ENCODE measurements at regions not wholly inside any gene's neighbourhood (a gene's known extent, or its start where the extent isn't known, plus 50 kb on each side); places are given as distances from the start of the nearest gene placed in this dataset.

GRCh38 chr4:104017213-104017612, 297.4 kb upstream of the TACR3 start:
- TF ChIP-seq POLR2A (IDR thresholded peaks at IDR 0.05) (no peak), CTCF (IDR thresholded peaks at IDR 0.05) (no peak)
